Activated naive CD4-positive, alpha-beta T cell treated with anti-CD3 and anti-CD28 coated beads, Interleukin-2, amount 10 ng/mL, durations not matched to agents 7 days and 5 days (primary cell): ENCODE measurements at regions not wholly inside any gene's neighbourhood (a gene's known extent, or its start where the extent isn't known, plus 50 kb on each side); places are given as distances from the start of the nearest gene placed in this dataset.

Source experiments
- CTCF ChIA-PET: fragments of 350-600 bp; sonication (Branson Sonifier 250); formaldehyde crosslinking; loops from one replicate; lab custom pipeline; 2021; ENCODE audit warnings: antibody characterized with exemption; lab: Charles Lee
- DNase-seq: peaks from one replicate; pipeline ENCODE4 v3.0.0-alpha.2; 2020
- H3K27ac Mint-ChIP-seq: one replicate; pipeline ENCODE4 v1.8.0; 2021; ENCODE audit warnings: mild to moderate bottlenecking, moderate library complexity, mixed read lengths
- H3K27me3 Mint-ChIP-seq: one replicate; pipeline ENCODE4 v1.8.0; 2021; ENCODE audit warnings: mild to moderate bottlenecking, mixed read lengths
- H3K36me3 Mint-ChIP-seq: one replicate; pipeline ENCODE4 v1.8.0; 2021; ENCODE audit warnings: mixed read lengths
- H3K4me1 Mint-ChIP-seq: one replicate; pipeline ENCODE4 v1.8.0; 2021; ENCODE audit warnings: mixed read lengths
- H3K4me3 Mint-ChIP-seq: one replicate; pipeline ENCODE4 v1.8.0; 2021; ENCODE audit warnings: mild to moderate bottlenecking, moderate library complexity, mixed read lengths
- H3K9me3 Mint-ChIP-seq: one replicate; pipeline ENCODE4 v1.8.0; 2021; ENCODE audit warnings: mixed read lengths

DNA sequence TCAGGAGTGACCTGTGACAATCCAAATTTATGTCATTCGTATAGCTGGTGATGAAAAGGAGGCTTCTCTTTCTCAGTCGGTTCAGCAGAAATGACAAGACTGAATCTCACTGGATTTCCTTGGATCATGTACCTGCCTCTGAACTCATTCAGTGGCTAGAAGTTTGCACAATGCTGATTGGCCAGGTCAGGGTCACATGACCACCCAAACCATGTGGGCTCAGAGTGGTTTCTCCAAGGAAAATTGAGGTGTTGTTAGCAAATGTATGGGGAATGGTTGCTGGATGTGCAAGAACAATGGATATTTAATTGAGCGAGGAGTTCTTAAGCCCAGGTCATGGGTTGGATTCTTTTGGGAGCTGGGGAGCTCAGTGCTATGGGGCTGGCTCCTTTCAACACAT lies 227.5 kb downstream of the AACS start:
- H3K27me3 Mint-ChIP-seq, result peaks cover 11% of the 10 kb centered on the region
- H3K27ac Mint-ChIP-seq, result no peak overlapping the region
- CTCF ChIA-PET, result no interaction called here
- H3K9me3 Mint-ChIP-seq, result no peaks in the 10 kb centered on the region
- no peak for DNase-seq
- H3K4me1 Mint-ChIP-seq, result no peaks in the 10 kb centered on the region
- H3K4me3 Mint-ChIP-seq, result no peak overlapping the region
- no peaks in the 10 kb centered on the region for H3K36me3 Mint-ChIP-seq

DNA sequence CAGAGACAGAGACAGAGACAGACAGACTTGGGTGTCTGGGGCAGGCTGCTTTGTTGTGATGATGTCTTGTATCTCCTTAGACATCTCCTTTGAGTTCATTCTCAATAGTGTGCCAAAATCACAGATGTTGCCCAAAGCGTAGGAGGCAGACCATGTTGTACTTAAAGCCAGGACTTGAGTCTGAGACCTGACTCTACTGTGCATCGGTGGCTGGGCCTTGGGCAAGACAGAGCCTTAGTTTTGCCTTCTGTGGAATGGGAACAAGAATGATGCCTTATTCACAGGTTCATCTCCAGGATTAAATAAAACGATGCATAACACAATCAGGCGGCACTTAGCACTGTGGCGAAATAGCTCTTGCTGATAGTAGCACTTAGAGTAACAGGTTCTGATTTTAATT lies 230.3 kb downstream of the AACS start:
- Mint-ChIP-seq H3K9me3 (no peaks in the 10 kb centered on the region), H3K4me1 (no peaks in the 10 kb centered on the region)
- no peak for DNase-seq

DNA sequence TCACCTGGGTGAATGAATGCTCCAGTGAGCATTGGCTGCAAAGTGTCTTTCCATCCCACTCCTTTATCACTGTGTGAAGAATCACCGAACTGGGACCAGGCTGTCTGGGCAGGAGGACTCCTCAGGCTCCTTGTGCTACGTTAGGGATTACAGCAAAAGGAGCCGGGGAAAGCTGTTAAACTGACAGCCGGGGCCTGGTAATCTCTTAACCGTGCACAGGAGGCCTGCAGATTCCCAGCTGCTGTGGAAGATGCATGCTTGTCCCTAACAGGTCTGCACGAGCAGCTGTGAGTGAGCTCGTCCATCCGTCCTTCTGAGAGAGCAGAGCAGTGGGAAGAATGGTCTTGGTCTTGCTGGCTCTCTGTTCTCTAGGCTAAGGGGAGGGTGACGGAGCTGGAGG lies 231.5 kb downstream of the AACS start:
- H3K9me3 Mint-ChIP-seq, result no peaks in the 10 kb centered on the region
- H3K27ac Mint-ChIP-seq, result no peak overlapping the region
- no peaks in the 10 kb centered on the region for H3K36me3 Mint-ChIP-seq
- no peak for DNase-seq
- CTCF ChIA-PET, result no interaction called here
- no peak overlapping the region for H3K4me3 Mint-ChIP-seq
- H3K4me1 Mint-ChIP-seq, result no peaks in the 10 kb centered on the region
- peaks cover 4% of the 10 kb centered on the region for H3K27me3 Mint-ChIP-seq

More for the DNA sequence above, 230.3 kb downstream of the AACS start:
- no peak overlapping the region for H3K4me3 Mint-ChIP-seq
- H3K27me3 Mint-ChIP-seq, result peaks cover 11% of the 10 kb centered on the region
- H3K27ac Mint-ChIP-seq, result no peak overlapping the region
- CTCF ChIA-PET, result no interaction called here
- no peaks in the 10 kb centered on the region for H3K36me3 Mint-ChIP-seq

DNA sequence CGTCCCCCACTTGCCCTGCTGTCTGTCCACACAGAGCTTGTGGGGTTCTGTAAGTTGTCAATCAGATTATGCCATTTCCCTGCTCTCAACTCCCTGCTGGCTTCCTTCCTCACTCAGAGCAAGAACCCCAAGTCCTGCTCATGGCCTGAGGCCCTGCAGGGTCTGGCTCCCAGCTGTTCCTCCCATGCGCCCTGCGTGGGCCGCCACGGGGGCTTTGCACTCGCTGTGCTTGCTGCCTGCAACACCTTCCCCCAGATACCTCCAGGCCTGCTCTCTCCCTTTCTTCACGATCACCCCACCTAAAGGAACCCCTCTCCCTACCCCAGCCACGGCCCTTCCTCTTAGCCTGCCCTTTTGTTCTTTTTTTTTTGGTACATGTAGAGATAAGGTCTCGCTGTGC lies 234.6 kb downstream of the AACS start:
- H3K27ac Mint-ChIP-seq, result no peak overlapping the region
- CTCF ChIA-PET, result no interaction called here
- no peak overlapping the region for H3K4me3 Mint-ChIP-seq
- H3K27me3 Mint-ChIP-seq, result peaks cover 4% of the 10 kb centered on the region
- no peak for DNase-seq
- no peaks in the 10 kb centered on the region for H3K36me3 Mint-ChIP-seq
- no peaks in the 10 kb centered on the region for H3K4me1 Mint-ChIP-seq
- H3K9me3 Mint-ChIP-seq, result no peaks in the 10 kb centered on the region

DNA sequence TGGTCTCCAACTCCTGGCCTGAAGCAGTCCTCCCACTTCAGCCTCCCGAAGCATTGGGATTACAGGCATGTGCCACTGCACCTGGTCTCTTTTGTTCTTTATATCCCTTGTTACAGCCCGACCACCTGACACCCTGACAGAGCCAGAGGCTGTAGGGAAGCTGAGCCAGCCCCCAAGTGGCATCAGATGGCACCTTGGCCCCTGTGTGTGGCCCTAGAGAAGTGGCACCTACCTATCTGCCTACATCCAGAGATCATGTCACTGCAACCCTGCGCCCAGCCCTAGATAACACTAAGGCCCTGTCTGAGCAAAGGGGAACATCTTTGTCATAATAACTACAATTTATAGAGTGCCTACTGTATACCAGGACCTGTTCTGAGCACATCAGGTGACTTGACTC lies 235.0 kb downstream of the AACS start:
- CTCF ChIA-PET, result no interaction called here
- no peak overlapping the region for H3K4me3 Mint-ChIP-seq
- H3K36me3 Mint-ChIP-seq, result no peaks in the 10 kb centered on the region
- peaks cover 2% of the 10 kb centered on the region for H3K27me3 Mint-ChIP-seq
- no peak for DNase-seq
- no peaks in the 10 kb centered on the region for H3K9me3 Mint-ChIP-seq
- no peaks in the 10 kb centered on the region for H3K4me1 Mint-ChIP-seq
- H3K27ac Mint-ChIP-seq, result no peak overlapping the region

DNA sequence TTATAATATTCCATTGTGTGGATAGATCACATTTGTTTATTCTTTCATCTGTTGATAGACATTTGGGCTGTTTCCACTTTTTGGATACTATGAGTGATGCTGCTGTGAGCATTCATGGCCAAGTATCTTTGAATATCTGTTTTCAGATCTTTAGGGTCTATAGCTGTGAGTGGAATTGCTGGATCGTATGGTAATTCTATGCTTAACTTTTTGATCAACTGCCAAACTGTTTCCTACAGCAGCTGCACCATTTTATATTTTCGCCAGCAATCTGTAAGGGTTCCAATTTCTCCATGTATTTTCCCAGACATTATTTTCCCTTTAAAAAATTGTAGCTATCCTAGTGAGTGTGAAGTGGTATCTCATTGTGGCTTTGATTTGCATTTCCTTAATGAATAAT lies 238.1 kb downstream of the AACS start:
- Mint-ChIP-seq H3K4me3 (no peak overlapping the region), H3K4me1 (no peaks in the 10 kb centered on the region), H3K9me3 (no peaks in the 10 kb centered on the region), H3K27ac (no peak overlapping the region), H3K36me3 (no peaks in the 10 kb centered on the region), H3K27me3 (no peaks in the 10 kb centered on the region)
- CTCF ChIA-PET, result no interaction called here
- DNase-seq, result no peak

DNA sequence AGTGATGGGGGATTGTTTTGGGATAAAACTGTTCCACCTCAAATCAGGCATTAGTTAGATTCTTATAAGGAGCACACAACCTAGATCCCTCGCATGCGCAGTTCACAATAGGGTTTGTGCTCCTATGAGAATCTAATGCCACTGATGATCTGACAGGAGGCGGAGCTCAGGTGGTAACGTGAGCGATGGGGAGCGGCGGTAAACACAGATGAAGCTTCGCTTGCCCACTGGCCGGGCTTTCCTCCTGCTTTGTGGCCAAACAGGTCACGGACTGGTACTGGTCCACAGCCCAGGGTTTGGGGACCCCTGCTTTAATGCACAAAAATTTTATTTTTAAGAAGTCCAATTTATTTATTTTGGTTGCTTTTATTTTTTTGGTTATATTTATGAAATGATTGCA lies 238.8 kb downstream of the AACS start:
- DNase-seq, result no peak
- Mint-ChIP-seq H3K4me1 (no peaks in the 10 kb centered on the region), H3K36me3 (no peaks in the 10 kb centered on the region), H3K27ac (no peak overlapping the region), H3K4me3 (no peak overlapping the region), H3K27me3 (no peaks in the 10 kb centered on the region), H3K9me3 (no peaks in the 10 kb centered on the region)
- CTCF ChIA-PET, result no interaction called here

DNA sequence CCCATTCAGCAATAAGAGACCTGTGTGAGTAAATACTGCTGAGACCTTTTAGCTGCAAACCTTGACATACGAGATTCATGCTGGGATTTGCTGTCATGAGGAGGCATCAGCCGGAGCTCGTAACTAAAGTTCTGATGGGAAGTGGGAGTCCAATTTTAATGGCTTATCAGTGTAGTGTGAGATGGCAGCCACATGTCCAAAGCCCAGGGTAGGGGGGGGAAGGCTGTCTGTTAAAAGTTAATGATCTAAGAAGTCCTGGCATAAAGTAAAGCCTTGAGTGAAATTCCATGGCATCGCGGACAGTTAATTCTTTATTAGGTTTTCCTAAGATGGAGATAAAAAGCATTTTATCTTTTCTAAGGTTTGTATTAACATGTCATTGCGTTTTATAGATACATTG lies 240.0 kb downstream of the AACS start:
- no peak overlapping the region for H3K4me3 Mint-ChIP-seq
- no peak overlapping the region for H3K27ac Mint-ChIP-seq
- CTCF ChIA-PET, result no interaction called here
- H3K9me3 Mint-ChIP-seq, result no peaks in the 10 kb centered on the region
- DNase-seq, result no peak
- no peaks in the 10 kb centered on the region for H3K4me1 Mint-ChIP-seq
- H3K36me3 Mint-ChIP-seq, result no peaks in the 10 kb centered on the region
- no peaks in the 10 kb centered on the region for H3K27me3 Mint-ChIP-seq

DNA sequence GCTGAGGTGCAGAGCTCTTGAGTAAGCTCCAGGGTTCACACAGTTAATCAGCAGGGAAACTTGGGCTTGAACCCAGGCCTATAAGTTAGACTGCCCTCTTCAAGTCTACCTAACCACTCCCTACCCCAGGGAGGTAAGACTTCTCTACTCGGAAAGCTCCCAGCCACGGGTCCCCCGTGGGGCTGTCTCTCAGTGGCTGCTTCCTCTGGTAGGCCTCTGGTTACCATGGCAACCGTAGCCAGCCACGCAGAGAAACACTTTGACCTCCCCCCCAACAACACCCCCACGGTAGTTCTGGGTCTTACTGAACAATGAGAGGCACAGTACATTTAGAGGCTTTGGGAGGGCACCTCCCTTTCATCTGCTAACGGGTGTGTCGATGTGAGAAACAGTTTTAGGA lies 245.2 kb downstream of the AACS start:
- no peaks in the 10 kb centered on the region for H3K4me1 Mint-ChIP-seq
- CTCF ChIA-PET, result no interaction called here
- no peaks in the 10 kb centered on the region for H3K9me3 Mint-ChIP-seq
- no peak overlapping the region for H3K27ac Mint-ChIP-seq
- H3K27me3 Mint-ChIP-seq, result peaks cover 8% of the 10 kb centered on the region
- no peak overlapping the region for H3K4me3 Mint-ChIP-seq
- no peaks in the 10 kb centered on the region for H3K36me3 Mint-ChIP-seq
- no peak for DNase-seq

DNA sequence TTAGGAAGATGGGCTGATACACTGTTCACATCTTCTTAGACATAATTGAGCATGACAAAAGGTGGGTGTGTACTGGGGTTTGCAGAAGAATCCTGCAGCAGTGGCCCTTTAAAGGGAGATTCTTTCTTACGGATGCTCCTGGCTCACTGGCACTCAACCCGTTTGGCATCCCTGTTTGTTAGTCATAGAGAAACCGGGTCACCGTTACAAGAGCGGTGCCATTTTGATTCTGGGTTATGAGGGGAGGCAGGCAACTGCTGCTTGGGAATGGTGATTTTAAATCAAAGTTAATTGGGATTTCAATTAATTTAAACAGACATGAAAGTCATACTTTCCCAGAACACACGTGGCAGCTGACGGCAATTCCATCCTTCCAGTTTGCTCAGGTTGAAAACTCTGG lies 245.8 kb downstream of the AACS start:
- H3K4me1 Mint-ChIP-seq, result no peaks in the 10 kb centered on the region
- no peak overlapping the region for H3K27ac Mint-ChIP-seq
- no peaks in the 10 kb centered on the region for H3K9me3 Mint-ChIP-seq
- no peak for DNase-seq
- no peaks in the 10 kb centered on the region for H3K36me3 Mint-ChIP-seq
- CTCF ChIA-PET, result no interaction called here
- H3K4me3 Mint-ChIP-seq, result no peak overlapping the region
- peaks cover 8% of the 10 kb centered on the region for H3K27me3 Mint-ChIP-seq

DNA sequence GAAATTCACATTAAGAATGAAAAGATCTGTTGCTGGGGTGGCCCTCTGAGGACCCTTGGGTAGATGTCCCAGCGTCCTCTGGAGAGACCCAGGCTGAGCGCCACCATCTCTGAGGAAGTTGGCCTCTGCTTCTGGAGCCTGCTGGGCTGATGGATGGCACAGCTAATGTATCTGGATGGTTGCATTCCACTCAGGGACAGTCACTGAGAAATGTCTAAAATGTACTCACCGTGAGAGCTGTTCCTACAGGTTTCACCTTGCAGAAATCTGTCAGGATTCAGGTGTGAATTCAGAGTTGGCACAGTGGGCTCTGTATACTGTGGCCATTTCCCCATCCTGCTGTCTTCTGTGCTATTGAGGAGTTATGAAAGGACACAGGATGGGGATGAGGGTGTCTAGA lies 247.2 kb downstream of the AACS start:
- Mint-ChIP-seq H3K4me1 (no peaks in the 10 kb centered on the region), H3K4me3 (no peak overlapping the region), H3K27me3 (peaks cover 8% of the 10 kb centered on the region), H3K9me3 (no peaks in the 10 kb centered on the region), H3K36me3 (no peaks in the 10 kb centered on the region), H3K27ac (no peak overlapping the region)
- DNase-seq, result no peak
- CTCF ChIA-PET, result no interaction called here

DNA sequence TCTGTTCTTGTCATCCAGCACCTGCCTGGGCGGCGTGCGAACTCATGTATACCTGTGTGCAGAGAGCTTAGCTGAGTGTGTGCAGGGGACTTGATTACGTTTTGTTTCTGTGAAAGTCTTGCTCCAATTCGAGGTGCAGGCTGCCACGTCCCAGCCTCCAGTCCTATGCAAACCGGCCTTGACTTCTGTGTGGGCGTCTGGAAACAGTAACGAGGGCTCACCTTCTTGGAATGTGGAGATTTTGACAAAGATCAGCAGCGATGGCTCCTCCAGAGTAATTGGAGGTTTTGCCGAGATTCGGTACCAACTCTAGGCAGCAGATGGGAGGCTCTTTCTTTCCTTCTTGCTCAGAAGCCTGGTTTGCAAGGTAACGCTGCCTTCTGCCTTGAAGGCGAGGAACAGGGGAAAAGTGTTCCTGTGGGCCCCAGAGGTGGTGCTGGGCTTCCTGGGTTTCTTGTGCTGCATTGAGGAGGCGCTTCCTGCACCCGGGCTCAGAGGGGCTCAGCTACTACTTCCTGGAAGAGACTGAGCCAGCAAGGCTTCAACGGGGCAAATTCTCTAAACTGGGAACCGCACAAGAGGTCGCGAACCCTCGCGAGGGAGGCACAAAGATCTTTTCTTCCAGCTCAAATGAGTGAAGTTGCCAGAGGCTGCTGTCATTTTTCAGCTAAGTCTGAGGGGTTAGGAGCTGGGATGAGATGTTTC lies 249.0 kb downstream of the AACS start:
- H3K36me3 Mint-ChIP-seq, result no peaks in the 10 kb centered on the region
- H3K27me3 Mint-ChIP-seq, result peaks cover 8% of the 10 kb centered on the region
- CTCF ChIA-PET, result interaction anchor here (0.6 kb wide), 1 partner anchor 672 kb away, joined by 3 read pairs; no protein-coding TSS in a partner anchor
- H3K27ac Mint-ChIP-seq, result no peak overlapping the region
- no peaks in the 10 kb centered on the region for H3K9me3 Mint-ChIP-seq
- no peak overlapping the region for H3K4me3 Mint-ChIP-seq
- H3K4me1 Mint-ChIP-seq, result no peaks in the 10 kb centered on the region
- DNase-seq, result no peak

DNA sequence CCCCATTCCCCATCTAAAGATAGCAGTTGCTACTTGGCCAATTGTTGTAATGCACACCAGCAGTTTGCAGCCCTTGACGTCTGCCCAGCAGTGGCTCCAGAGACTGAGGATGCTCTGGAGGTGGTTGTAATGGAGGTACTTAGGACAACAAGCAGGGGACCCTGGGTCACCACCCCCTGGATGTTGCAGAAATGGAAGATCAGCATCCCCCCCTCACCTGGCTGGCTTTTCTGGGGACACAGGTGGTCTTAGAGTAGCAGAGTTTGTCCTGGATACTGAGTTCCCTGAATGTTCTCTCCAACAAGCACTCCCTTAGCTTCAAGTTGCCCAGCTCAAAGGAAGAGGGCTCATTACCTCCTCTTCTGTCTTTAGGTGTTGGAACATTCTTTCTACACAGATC lies 250.5 kb downstream of the AACS start:
- no peaks in the 10 kb centered on the region for H3K9me3 Mint-ChIP-seq

DNA sequence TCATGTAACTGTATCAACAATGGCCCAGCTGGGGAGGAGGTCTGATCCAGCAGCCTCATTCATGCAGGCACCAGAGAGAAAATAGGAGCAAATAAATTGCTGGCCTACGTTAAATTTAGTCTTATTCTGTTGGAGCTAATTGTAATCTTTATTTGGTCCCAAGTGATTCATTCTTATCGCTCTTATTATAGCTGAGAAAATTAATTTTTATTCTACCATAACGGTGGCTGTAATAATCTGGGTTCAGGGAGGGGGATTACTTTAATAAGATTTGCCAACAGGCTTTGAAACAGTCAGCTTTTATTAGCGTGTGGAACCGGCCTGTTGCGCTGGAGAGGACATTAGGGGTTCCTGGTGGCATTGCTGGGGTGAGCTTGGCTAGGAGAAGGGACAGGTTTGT lies 254.9 kb downstream of the AACS start:
- no peak overlapping the region for H3K4me3 Mint-ChIP-seq
- peaks cover 3% of the 10 kb centered on the region for H3K9me3 Mint-ChIP-seq
- CTCF ChIA-PET, result no interaction called here

More for the DNA sequence above, 250.5 kb downstream of the AACS start:
- peaks cover 8% of the 10 kb centered on the region for H3K27me3 Mint-ChIP-seq
- CTCF ChIA-PET, result interaction anchor here (1.0 kb wide), 1 partner anchor 15 kb away, joined by 3 read pairs; no protein-coding TSS in a partner anchor
- H3K27ac Mint-ChIP-seq, result no peak overlapping the region
- H3K36me3 Mint-ChIP-seq, result no peaks in the 10 kb centered on the region
- no peak overlapping the region for H3K4me3 Mint-ChIP-seq
- DNase-seq, result no peak
- H3K4me1 Mint-ChIP-seq, result no peaks in the 10 kb centered on the region

DNA sequence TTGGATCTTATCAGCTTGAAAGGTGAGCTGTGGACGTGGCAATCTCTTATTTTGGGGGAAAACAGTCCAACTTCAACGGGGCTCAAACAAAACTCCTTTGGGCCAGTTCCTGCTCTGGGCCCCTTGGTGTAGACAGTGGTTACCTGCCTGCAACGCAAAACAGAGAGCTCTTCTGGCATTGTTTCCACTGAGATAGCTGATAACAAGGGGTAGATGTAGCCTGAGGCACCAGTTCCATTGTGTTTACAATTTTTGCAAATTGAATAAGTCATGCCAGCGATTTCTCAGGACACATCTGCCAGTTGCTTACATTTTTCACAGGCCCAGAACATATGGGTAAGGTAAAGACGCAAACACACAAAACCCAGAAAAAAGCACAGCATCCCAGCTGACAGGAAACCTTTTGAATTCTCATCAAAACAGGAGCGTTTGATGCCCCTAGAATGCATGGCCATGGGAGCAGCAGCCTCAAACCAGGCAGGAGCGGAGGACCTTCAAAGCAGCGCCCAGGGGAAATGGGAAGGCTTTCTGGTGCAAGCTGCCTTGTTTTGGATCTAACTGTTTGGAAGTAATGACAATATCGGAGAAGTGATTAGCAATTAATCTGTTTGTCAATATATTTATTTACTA lies 259.7 kb downstream of the AACS start:
- Mint-ChIP-seq H3K27me3 (peaks cover 14% of the 10 kb centered on the region), H3K4me3 (no peak overlapping the region), H3K9me3 (peaks cover 3% of the 10 kb centered on the region), H3K4me1 (no peaks in the 10 kb centered on the region), H3K36me3 (no peaks in the 10 kb centered on the region), H3K27ac (no peak overlapping the region)
- CTCF ChIA-PET, result interaction anchor here (3.0 kb wide), 1 partner anchor 78 kb away, joined by 9 read pairs; no protein-coding TSS in a partner anchor
- no peak for DNase-seq

More for the DNA sequence above, 254.9 kb downstream of the AACS start:
- H3K27me3 Mint-ChIP-seq, result peaks cover 4% of the 10 kb centered on the region
- no peaks in the 10 kb centered on the region for H3K36me3 Mint-ChIP-seq
- H3K27ac Mint-ChIP-seq, result no peak overlapping the region
- DNase-seq, result no peak
- H3K4me1 Mint-ChIP-seq, result no peaks in the 10 kb centered on the region
